GM18861 (cell line): ENCODE measurements at regions not wholly inside any gene's neighbourhood (a gene's known extent, or its start where the extent isn't known, plus 50 kb on each side); places are given as distances from the start of the nearest gene placed in this dataset.

ENCODE experiments used
- ATAC-seq: cut with Tn5 transposase; IDR thresholded peaks from one replicate; pipeline ENCODE4 v1.9.1; 2021; ENCODE audit not compliant: unreplicated experiment

DNA sequence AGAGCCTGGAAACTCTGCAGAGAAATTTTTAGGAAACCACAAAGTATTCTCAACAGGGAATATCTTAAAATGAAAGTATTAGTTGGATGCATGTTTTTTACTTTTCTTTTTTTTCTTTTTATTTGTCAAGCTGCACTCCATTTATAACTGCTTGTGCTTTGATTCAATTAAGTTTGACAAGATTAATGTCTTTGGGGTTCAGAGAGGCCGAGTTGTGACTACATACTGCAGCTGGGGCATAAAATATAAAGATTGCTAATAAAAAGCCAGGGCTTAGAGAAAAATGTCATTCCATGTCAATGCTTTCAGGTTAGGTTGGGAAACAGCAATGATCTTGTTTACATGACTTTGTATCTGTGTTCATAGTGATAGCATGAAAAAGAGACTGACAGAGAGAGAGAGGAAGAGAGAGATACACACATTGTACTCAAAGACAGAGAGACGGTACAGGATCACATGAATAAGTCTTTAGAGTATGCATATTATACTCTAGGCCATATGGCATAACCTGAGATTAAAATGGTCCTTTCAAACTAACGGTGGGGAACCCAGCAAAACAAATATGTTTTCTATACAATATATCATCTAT is 1022.3 kb upstream of the CNTNAP5 start:
- ATAC-seq = no peak

DNA sequence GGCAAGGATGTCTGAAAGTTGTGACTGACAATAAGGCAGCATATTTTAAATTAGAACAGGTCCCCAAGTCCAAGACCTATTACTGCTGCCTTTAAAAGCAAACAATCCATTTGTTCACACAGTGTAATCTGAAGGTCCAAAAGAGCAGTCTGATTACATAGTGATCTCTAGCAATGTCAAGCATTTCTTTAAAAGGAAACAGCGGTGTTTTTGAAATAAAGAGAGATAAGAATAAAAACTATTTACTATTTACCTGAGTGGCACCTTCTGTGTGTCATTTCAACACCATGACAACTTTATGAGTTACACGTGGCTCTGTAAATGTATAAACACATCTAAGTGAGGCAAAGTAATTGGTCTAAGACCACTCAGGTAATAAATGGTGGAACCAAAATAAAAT is 1009.9 kb upstream of the CNTNAP5 start:
- no peak for ATAC-seq

DNA sequence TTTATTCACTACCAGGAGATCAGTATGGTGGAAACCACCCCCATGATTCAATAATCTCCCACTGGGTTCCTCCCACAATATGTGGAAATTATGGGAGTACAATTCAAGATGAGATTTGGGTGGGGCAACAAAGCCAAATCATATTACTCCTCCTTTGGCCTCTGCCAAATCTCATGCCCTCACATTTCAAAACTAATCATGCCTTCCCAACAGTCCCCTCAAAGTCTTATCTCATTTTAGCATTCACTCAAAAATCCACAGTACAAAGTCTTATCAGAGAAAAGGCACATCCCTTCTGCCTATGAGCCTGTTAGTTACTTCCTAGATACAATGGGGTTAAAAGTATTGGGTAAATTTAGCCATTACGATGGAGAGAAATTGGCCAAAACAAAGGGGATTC is 989.5 kb upstream of the CNTNAP5 start:
- ATAC-seq = no peak

DNA sequence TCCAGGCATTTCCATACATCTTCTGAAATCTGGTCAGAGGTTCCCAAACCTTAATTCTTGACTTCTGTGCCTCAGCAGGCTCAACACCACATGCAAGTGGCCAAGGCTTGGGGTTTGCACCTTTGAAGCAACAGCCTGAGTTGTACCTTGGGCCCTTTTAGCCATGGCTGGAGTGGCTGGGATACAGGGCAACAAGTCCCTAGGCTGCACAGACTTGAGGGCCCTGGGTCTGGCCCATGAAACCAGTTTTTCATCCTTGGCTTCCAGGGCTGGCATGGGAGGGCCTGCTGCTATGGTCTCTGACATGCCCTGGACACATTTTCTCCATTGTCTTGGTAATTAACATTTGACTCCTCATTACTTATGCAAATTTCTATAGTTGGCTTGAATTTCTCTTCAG is 988.8 kb upstream of the CNTNAP5 start:
- ATAC-seq = no peak

DNA sequence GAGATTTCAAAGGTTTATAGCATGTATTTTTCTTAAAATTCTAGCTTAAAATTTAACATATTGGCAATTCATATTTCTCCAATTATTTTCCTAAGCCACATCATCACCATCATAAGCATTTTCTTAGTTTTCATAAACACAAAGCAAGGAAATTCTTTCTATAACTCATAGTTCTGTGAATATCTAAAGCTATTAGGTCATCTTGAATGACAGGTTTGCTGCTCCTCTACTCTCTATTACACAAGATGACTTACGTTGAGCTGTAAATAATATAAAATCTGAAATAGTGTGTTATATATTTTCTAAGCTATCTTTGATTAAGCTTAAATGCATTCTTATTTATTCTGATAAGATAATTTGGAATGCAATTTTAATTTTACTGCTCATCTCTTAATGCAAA is 984.6 kb upstream of the CNTNAP5 start:
- no peak for ATAC-seq

DNA sequence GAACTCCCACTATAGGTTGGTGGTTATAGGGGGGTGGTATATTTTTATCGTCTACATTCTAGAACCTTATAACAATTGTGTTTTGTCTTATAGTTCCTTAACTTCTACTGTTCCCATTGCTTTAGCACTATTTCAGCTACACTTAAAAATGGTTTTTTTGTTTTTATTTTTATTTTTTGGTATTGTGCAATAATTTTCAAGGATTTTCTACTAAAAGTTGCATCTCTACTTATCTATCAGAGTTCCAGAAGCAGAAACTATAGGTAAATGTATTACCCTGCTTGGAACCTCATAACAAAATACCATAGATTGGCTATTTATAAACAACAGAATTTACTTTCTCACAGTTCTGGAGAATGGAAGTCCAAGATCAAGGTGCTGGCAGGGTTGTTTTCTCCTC is 981.6 kb upstream of the CNTNAP5 start:
- no peak for ATAC-seq

DNA sequence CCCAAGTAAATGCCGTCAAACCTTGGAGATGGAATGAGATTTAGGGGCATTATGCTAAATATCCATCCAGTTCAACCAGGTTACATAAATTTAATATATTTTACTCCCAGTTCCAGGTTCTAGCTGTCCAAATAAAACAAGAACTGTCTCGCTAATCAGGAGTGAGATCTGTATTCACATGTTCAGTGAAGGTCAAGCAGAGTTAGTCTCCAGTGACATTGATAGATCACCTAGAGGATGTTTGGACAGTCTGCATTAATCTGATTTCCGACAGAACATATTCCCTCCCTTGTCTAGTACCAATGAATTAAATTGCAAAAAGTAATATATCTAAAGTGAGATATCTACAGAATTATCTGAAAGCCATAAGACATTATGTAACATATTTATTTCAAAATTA is 979.4 kb upstream of the CNTNAP5 start:
- no peak for ATAC-seq

DNA sequence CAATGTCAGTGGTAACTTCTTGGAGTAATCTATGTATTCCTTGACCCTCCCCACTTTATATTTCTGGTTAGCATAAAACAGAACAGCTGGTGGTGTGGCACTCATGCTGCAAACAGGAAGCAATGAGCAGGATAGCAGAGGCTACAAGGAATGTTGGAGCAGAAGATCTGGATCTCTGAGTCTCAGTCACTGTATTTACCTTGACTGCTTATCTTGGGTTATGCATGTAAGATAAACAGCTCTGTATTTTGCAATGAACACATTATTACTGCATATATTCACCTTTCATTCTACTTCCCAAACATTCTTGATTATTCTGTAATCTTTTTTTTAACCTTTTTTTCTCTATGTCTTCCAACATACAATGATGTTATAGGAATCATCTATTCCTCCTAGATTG is 977.9 kb upstream of the CNTNAP5 start:
- no peak for ATAC-seq

DNA sequence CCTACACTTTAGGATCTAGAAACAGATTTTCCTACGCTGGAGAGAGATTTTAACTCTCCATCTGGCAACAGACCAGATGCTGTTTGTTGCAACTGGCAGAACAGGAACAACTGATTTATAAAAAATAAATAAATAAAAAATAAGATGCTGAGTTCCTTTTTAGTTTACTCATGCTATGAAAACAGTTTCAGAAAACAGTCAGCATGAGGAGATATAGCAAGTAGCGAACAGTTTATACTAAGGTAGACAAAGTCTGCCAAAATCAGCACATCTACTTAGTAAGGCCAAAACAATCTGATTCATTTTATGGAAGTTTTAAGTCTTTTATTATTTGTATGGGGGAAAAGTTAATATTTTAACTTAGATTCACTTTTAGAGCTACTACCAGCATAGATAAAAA is 974.0 kb upstream of the CNTNAP5 start:
- ATAC-seq = no peak

DNA sequence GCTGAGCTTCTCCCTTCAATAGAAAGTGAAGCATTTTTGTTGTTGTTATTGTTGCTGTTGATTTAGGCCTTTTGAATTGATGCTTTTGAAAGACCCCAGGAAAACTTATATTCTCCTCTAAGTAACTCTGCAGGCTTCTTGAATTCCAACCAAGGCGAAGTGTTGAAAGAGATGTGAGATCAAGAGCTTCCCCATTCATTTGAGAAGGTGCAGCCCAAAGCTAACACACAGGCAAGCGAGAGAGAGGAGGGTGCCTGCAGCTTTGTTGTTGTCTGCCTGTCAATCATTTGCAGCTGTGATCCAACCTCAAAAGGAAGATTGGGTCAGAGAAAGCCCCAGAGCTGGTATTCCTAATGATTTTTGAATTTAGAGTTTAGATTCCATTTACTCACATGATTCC is 963.6 kb upstream of the CNTNAP5 start:
- no peak for ATAC-seq

DNA sequence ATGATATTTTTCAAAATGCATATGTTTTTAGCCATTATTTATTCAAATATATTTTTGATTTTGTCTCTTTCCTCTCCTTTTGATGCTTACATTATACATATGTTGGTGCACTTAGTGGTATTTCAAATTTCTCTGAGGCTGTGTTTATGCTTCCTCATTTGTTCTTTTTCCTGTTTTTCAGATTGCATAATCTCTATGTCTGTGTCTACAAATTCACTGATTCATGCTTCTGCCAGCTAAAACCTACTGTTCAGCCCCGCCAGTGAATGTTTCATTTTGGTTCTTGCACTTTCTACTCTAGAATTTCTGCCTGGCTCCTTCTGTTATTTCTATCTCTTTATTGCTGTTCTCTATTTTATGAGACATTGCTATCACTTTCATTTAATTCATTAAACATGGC is 951.7 kb upstream of the CNTNAP5 start:
- ATAC-seq = no peak

DNA sequence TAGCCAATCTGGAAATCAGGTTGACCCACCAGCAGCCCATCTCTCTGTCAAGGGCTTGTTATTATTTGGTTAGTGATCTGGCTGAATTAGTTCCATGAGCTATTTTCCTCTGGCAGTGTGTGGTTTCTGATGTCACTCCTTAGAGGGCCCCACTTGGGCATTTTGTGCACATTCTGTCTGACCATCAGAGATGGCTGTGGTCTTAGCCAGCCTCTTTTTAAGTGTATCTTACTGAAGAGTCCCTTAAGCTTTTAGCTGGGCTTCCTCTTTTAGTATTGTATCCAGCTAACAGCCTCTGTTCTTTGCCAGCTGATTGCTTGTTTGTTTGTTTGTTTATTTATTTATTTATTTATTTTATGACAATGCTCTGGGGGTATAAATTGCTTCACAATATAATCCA is 951.1 kb upstream of the CNTNAP5 start:
- no peak for ATAC-seq

DNA sequence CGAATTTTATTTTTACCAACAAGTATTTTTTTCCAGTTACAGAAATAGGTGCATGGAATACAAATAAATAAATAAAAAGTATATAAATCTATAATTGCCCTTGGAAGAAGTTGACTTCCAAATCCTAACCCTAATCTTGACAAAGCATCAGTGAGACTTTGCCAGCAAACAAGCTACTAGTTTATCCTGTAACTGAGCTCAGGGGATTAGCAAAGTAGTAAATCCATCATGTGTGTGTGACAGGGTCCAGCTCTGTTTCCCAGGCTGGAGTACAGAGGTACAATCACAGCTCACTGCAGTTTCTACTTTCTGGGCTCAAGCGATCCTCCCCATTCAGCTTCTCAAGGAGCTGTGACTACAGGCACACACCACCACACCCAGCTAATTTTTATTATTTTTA is 948.0 kb upstream of the CNTNAP5 start:
- ATAC-seq = no peak

DNA sequence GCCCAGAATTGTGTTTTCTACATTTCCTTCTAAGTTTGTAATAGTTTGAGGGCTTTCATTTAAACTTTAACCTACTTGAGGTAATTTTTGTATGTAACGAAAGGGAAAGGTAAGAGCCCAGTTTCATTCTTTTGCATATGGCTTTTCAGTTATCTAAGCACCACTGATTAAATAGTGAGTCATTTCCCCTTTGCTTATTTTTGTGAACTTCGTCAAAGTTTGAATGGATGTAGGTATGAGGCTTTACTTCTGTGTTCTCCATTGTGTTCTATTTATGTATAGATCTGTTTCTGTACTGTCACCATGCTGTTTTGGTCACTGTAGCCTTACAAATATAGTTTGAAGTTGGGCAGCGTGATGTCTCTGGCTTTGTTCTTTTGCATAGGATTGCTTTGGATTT is 944.8 kb upstream of the CNTNAP5 start:
- peak; percentile 59 for ATAC-seq

DNA sequence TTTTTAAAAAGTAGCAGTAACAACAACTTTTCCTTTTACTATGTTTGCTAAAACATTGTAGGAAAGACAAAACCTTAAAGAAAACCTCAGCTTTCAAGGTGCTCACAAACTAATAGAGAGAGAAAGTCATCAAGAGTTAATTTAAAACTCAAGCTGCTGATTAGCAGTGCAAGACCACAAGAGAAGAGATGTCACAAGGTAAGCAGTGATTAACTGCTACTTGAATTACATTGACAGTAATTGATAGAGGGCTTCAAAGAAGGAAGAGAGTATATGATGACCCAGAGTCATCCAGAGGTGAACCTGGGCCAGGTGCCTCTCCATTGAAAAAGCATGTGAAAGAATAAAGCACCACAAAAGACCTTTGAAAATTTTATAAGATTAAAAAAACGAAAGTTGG is 939.6 kb upstream of the CNTNAP5 start:
- peak; percentile 33 for ATAC-seq

DNA sequence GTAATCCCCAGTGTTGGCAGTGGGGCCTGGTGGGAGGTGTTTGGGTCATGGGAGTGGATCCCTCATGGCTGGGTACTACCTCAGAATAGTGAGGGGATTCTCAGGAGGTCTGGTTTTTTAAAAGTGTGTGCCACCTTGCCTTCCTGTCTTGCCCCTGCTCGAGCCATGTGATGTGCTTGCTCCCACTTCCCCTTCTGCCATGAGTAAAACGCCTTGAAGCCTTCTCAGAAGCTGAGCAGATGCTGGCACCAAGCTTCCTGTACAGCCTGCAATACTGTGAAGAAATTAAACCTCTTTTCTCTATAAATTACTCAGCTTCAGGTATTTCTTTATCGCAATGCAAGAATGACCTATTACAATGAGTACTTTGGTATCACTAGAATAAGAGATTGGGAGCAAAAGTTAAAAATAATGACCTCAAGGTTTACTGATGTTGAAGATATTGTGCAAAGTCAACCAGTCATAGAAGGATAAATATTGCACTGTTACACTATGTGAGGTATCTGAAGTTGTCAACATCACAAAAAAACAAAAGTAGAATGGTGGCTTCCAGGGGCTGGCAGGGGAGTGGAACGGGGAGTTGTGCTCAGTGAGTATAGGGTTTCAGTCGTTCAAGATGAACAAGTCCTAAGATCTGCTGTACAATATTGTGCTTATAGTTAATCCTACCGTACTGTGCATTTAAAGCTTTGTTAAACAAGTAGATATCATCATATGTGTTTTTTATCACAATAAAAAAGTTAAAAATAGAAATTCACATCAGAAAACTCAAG is 938.3 kb upstream of the CNTNAP5 start:
- ATAC-seq = no peak

DNA sequence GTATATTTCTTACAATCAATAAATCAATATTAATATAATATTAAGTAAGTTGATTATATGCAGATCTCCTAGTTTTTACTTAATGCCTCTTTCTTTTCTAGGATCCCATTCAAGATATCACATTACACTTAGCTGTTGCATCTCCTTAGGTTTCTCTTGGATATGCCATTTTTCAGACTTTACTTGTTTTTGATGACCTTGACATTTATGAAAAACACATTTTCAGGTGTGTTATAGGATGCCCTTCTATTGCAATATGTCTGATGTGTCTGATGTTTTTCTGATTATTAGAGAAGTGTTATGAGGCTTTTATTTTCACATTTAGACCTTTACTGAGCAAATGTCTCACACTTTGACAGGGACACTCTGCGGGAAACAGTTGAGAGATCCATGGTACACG is 933.6 kb upstream of the CNTNAP5 start:
- no peak for ATAC-seq

DNA sequence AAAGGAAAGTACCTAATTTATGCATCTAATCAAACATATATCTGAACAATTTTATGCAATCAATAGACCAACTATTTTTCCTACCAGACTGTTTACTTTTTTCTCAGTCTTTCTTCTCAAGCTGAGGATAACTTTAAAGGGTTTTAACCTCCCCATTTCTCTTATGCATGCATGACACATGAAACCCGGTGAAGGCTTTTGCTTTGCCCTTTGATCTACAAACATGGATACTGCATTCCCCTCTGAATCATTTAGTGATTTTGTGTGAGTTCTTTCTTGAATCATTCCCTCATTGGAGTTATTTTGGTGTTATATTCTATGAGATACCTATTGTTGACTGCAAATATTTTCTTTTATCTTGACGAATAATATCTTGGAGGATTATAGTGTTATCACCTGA is 931.9 kb upstream of the CNTNAP5 start:
- no peak for ATAC-seq

DNA sequence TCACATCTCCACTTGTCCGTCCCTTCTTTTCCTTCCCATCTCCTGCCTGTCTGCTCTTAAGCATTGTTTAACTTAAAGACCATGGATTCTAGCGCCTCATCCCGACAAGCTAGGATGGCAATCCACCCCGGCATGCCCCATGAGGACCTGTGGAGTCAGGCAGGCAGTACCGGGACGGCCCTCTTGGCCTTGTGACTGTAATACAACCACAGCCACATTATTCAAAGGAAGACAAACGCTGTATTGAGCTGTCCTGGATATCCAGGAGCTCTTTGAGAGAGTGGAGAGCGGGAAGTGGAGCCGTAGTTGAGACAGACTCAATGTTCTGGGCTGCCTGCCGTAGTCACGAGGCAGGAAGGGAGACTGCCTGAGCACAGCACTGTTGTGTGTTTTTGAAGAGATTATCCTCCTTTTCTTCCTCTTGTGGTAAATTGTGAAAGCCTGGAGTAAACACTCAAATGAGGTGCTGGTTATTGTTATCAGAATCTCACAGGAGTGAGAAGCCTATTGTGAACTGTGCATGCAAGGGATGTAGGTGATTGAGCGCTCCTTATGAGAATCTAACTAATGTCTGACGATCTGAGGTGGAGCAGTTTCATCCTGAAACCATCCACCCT is 929.8 kb upstream of the CNTNAP5 start:
- ATAC-seq = no peak

DNA sequence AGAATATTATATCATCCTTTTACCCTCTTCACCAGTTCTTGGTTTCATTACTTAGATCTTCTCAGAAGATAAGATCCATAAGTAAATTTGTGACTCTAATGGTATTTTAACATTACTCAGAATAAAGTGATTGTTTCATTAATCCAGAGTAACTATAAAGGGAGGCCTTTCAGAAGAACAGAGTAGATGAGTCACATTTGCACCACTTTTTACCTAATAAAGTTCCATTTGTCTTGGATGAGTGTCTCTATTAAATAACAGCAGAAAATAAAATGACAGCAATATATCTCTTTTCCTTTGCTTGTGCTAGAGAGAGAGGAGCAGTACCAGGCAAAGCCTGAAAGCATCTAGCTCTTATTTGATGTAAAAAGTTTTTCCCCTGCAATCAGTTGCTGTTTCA is 926.5 kb upstream of the CNTNAP5 start:
- no peak for ATAC-seq

DNA sequence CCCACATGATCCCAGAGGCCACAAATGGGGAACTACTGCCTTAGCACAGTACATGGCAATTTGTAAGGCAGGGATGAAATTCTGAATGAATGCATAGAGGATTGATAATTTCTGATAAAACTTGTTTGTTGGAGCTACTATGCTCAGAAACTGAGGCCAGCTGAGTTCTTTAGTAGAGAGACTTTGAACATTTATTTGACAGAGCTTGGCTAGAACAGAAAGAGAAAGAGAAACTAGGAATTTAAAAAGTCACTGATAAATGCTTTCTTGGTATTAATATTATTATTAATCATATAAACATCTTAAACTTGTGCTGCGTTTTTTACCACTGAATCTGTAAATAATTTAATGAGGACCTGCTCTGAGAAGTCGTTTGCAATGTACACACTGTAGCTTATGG is 923.7 kb upstream of the CNTNAP5 start:
- ATAC-seq = no peak

DNA sequence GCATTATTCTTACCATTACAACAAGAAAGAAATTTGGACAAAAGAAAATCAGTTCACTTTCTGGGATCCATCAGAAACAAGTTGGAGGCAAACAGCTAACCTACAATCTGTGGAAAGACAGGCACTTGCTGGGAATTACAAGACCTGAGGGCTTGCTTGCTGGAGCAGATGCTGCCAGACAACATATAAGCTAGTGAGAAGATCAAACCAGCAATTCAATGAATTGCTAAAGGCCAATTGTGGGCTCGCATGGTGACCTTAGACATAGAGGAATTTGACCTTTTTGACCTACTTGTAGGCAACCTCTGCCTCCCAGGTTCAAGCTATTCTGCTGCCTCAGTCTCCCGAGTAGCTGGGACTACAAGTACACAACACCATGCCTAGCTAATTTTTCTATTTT is 921.2 kb upstream of the CNTNAP5 start:
- no peak for ATAC-seq

DNA sequence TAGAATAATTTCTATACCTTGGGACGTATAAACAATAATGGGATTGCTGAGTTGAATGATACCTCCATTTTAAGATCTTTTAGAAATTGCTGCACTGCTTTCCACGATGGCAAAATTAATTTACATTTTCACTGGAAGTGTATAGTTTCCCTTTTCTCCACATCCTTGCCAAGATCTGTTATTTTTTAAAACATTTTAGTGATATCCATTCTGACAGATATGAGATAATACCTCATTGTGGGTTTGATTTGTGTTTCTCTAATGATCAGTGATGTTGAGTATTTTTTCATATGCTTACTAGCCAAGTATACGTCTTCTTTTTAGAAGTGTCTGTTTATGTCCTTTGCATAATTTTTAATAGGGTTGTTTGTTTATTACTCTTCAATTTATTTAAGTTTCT is 908.5 kb upstream of the CNTNAP5 start:
- ATAC-seq = no peak
